NCI-H2227 treated with DMSO at 0.1 percent for 48 hours (cell line): ENCODE measurements at regions not wholly inside any gene's neighbourhood (a gene's known extent, or its start where the extent isn't known, plus 50 kb on each side); places are given as distances from the start of the nearest gene placed in this dataset.
"Not testable (repeated sequence)": the region's sequence is repeated elsewhere in the genome, so short reads cannot be mapped to it uniquely, and the experiment has no call there.

Experiments used
- DNase-seq: peaks from one replicate; lab custom pipeline; 2025; lab: John Stamatoyannopoulos, UW

DNA sequence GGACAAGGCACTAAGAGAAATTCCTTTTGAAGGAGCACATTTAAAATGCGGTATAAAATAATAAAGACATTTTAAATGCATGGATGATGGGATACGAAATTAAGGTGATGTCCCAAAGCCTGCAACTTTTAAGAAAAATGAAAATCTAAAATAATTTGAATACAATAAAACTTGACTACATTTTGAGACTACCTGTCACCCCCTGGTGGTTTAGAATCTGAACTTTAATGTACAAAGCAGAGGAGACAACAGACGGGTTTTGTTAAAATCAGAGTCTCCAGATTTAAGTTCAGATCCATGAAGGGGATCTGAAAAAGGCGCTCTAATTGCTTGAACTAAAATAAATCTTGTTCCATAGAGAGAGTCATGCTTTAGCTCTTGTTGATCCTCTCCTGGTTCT lies 1129.3 kb upstream of the PCDH20 start:
- no peak for DNase-seq

DNA sequence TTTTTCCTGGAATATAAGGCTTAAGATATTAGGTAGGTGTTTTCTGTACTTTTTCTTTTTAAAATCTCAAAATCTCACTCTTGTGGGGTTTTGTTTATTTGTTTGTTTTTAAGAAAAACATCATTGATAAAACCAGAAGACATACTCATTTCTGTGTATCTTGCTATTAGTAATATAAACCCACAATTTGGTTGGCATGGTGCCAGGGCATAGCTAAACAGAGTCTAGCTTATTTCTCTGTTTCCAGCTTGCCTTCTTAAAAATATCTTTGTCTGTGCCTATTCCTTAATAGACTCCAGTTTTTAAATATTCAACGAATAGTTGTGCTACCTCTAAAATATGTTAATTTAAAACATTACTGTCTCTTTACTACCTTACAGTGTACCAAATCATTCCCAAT lies 1121.9 kb upstream of the PCDH20 start:
- no peak for DNase-seq

DNA sequence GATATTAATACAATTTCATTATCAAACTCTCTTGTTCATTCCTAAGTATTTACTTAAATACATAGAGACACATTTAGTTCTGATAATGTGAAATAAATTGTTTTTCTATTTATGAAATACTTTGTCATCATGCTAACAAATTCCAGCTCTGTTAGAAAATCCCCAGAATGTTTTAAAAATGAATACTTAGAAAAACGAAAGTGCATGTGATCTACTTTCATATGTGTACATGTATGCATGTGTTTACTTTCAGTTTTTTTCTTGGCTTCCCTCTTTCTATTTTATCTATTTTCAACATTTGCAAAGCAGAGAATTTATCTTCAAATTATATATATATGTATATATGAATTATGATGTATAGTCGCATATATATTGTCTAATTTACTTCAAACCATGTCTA lies 1110.0 kb upstream of the PCDH20 start:
- DNase-seq: no peak

DNA sequence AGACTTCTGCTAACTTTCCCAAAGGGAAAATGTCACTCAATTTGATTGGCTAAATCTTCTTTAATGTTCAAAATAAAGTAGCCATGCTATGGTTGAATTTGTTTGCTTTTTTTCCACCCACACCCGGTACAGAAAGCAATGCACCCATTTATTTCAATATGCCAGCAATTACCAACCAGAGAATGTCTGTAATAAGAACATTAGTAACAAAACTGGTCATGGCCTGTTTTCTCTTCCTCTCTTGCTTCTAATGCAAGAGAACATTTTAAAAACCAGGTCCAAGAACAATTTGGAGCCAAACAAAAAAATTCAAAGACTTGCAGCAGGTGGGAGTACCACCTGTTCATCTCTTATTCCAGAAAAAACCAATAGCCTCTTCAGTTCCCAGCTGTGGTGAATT lies 1108.8 kb upstream of the PCDH20 start:
- DNase-seq: no peak

DNA sequence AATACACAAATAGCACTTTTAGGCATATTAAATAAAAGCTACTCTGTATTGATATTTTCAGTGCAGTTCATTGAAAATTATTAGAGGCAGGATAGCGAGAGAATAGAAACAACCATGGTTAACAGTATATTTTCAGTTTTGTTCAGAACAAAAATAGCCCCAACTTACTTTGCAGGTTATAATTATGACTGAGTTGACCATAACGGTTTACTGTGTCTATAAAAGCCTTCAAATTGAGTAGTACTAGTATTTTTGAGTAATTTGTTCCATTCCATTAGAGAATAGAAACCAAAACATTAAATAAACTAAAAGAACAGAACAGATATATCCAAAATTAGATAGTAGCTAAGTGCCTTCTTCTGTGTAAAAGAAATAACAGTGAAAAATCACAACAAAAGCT lies 1108.4 kb upstream of the PCDH20 start:
- no peak for DNase-seq

DNA sequence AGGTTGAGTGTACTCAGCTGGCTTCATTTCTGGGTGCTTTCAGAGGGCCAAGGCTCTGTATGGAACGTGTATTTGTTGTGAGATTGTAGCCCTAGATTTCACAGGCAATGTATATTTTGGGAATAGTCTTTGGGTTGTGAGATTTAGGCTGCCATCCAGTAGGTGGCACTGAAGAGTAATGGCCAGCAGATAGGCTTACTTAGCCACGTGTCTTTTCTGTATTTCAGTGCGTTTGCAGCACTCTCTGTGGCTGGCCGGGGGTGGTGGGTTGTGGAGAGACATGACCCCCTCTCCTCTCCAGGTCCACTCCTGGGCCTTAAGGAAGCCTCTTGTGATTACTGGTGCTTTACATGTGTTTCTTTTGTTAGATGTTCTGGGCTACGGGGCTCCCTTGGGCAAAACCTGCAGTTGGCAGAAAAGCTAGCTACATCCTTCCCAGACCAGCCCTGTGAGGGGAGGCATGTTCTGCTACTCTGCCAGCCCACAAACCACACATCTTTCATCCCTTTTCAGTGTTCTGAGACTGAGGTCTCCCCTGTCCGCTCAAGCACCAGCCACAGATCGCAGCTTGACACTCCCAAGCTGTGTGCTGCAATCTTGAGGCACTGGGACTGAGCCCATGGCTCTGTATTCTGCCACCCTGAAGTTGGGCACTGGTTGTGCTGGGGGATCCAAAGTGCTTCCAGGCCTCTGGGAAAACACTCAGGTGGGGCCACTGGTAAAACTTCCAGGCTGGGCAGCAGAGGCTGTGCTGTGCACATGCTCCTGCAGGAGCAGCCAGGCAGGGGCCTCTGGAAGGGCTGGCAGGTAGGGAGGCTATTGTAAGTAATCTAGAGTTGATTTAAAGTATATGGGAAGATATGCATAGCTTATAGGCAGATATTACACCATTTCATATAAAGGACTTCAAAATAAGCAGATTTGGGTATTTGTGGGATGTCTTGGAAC lies 1096.8 kb upstream of the PCDH20 start:
- no peak for DNase-seq

DNA sequence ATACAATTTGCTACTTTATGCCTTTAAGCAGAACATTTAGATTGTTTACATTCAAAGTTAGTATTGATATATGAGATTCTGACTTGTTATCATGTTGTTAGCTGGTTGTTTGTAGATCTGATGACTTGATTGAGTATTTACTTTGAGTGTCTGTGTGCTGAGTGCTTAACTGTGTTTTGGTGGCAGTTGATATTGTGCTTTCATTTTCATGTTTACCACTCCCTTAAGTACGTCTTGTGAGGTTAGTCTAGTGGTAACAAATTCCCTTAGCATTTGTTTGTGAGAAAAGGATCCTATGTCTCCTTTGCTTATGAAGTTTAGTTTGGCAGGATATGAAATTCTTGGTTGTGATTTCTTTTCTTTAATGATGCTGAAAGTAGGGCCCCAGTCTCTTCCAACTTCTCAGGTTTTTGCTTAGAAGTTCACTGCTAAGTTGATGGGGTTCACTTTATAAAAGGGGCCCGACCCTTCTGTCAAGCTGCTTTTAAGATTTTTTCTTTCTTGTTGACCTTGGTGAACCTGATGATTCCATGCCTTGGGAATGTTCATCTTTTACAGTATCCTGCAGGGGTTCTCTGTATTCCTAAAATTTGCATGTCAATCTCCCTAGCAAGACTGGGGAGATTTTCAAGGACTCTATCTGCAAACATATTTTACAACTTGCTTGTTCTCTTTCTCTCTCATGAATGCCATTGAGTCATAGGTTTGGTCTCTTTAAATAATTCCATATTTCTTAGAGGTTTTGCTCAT lies 1095.4 kb upstream of the PCDH20 start:
- no peak for DNase-seq

DNA sequence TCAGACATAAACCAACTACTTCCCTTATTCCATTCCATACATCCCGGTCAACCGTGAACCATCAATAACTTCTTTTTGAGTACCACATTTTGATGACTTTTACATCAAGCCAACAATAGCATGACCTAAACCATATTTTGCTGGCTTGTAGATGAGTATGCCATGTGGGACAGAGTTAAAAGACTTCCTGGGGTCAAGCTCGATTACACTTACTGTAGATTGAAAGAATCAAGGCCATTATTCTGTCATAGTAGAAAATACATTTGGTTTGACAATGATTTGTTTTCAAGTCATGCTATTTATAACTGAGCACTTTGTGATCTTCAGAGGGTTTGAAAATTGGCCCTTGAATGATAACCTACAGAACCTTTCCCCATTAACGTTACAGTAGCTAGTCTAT lies 1086.9 kb upstream of the PCDH20 start:
- peak; percentile 26 for DNase-seq

DNA sequence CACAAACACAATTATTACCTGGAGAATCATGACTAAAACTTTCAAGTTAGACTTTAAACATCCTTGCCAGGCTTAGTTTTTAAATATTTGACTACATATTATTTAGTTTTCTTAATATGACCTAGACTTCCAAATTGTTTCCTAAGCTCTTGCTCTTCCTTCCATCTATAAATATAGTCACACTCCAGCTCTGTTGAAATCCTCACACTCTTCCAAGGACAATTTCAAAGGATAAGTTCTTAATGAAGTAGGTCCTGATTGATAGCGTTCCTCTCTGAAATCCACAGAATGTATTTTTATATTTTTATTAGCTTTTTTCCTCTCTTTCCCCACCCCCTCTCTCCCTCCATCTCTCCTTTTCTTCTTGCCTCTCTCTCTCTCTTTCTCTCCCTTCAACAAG lies 1074.1 kb upstream of the PCDH20 start:
- DNase-seq: no peak

DNA sequence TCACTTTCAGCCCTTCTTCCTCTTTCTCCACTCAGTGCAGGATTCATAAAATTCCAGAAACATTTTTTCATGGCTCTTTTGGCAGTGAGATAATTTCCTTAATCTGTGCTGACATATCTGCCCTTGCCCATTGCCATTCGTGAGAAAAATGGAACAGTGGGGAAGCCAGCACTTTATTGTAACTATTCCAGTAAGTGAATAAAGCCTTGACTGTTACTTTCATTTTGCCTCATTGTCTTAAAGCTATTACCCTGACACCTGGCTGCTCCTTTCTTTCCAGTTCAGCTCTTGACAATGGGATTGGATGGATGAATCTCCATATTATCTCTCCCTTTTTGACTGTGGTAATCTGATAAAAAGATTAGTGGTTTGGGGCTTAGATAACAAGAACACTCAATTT lies 1068.1 kb upstream of the PCDH20 start:
- peak; percentile 7 for DNase-seq

DNA sequence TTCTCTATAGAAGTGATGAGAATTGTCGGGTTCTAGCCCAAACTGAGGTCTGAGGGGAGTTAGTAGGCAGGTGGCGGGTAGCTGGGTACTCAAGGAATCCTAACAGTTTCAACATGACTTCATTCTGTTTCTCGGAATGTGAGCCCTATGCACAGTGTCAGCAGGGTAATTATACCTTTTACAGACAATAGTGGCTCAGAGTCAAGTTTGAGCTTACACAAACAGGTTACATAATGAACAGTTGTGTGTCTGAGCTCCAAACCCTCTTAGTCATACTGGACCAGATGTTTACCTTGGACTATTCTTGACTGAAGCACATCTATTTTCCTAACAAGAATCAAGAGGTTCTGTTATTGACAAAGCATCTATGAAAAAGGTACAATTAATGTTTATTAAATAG lies 1066.7 kb upstream of the PCDH20 start:
- peak; percentile 78 for DNase-seq

DNA sequence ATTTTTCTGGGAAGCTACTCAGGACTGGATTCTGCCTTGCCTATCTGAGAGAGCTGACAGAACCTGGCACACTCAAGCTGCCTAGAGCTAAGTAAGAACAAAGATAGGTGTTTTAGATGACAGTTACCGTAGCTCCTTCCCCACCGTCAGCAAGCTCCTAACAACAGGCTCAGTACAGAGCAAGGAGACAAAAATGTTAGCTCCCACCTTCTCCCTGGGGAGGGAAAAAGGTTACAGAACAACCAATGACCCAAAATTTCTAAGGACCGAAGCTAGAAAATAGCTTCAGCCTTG lies 1058.2 kb upstream of the PCDH20 start:
- no peak for DNase-seq

DNA sequence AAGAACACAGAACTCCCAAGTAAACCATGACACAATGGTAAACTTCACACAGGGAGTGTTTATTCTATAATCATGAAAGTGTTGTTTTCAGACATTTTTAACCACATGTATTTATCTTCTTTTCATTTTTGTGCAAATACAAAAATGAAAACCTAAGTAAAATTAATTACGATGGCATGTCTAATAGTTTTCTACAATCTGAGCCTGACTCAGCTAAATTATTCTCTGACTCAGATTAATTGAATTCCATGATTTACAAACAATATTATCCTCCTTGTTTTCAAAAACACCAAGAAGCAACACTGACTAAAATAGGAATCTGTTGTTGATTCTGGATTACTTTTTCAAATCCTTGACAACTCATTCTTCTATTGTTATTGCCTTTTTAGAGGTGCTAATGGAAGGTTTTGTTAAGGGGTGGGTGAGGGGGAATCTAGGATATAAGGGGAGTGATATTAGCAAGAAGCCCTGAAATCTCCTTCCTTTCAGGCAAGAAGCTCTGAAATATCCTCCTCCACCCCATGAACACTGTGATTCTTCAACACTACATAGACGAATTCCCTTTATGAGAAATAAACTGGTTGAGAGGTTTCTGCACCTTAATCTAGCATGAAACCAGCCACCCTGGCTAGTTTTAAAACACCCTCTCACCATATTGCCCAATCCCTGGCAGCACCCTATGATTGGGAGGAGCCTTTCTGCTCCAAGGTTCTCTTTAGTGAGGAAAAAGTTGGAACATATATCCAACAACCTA lies 1057.7 kb upstream of the PCDH20 start:
- no peak for DNase-seq

DNA sequence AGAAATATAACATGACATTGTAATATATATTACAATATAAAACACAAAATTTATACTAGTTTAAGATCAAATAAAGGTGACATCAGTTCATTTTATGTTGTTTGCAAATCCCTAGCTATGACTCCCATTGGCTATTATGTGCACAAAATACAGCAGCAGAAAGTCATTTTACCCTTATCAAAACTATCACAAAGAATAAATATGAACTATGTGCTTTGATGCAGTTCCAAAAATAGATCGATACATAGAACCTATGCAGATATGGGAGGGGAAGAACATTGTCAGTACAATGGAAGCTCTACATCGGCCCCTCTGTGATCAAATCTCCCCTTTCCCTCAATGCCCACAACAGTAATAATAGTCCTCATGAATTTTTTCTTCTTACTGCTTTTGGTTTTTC lies 1038.1 kb upstream of the PCDH20 start:
- DNase-seq: no peak

DNA sequence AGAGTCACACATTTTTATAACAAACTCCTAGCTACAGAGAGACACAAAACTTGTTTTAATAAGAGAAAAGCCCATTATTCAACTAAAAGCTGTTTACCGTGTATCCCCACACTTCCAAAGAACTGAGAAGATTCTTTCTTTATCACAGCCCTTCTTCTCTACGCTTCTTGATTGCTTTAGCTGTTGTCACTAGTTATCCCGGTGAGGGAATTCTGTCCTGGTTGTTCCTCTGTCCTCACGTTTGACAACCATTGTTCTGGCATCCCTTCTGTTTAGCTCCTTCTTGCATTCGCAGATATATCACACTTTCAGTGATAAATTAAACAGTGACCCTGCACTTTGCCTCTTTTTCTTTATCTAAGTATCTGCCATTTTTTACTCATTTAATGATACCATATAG lies 1035.1 kb upstream of the PCDH20 start:
- no peak for DNase-seq

DNA sequence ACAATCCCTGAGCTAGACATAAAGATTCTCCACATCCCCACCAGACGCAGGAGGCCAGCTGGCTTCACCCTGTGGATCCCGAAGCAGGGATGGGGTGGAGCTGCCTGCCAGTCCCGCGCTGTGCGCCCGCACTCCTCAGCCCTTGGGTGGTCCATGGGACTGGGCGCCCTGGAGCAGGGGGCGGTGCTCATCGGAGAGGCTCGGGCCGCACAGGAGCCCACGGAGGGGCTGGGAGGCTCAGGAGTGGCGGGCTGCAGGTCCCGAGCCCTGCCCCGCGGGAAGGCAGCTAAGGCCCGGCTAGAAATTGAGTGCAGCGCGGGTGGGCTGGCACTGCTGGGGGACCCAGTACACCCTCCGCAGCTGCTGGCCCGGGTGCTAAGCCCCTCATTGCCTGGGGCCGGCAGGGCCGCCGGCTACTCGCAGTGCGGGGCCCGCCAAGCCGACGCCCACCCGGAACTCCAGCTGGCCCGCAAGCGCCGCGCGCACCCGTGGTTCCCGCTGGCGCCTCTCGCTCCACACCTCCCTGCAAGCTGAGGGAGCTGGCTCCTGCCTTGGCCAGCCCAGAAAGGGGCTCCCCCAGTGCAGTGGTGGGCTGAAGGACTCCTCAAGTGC lies 1032.2 kb upstream of the PCDH20 start:
- not testable (repeated sequence) for DNase-seq

DNA sequence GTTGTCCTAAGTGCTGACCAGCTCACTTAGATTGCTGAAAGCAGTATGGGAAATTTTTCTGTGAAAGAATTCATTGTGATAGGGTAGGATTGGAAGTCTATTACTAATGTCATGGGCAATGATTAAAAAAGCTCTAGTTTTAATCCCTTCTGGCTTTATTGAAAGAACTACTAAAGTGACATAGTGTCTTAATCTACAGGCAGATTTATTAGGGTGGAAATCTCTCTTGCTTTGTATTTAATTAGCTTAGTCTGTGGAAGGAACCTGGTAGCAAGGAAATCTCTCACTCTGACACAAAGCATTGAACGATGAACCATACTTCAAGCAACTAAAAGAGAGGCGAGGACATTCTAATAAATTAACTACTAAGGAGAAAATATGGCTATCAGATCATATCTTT lies 1029.2 kb upstream of the PCDH20 start:
- DNase-seq: no peak

DNA sequence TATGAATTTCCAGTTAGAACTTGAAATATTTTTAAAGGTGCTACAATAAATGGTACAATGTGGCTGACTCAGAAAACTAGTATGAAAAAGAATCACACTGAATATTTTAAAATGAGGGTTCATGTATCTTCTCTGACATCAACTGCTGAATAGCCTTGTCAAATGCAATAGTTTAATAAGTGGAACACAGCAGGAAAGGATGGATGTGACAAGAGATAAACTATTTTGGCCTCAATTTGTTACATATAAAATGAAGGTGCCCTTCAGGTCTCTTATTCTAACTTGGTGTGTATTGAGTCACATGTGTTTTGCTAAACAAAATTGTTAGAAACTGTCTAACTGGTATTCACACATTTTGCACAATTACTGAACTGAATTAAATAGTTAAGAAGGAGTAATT lies 1018.4 kb upstream of the PCDH20 start:
- no peak for DNase-seq

DNA sequence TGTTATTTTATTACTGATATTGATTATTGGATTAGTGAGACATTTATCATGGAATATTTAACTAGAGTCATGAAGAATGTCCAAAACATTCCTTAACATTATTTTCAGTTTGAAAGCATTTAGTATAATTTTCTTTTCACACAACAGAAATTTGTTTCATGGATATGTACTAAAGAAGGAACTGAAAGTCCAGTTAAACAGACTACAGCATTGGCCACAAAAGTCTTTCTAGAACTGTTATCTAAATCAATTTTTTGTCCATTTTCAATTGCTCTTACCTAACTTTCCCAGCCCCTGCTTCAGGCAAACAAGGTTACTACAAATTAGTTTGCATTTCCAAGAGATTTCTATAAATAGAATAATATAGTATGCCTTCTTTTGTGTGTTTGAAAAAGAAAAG lies 1018.0 kb upstream of the PCDH20 start:
- no peak for DNase-seq

DNA sequence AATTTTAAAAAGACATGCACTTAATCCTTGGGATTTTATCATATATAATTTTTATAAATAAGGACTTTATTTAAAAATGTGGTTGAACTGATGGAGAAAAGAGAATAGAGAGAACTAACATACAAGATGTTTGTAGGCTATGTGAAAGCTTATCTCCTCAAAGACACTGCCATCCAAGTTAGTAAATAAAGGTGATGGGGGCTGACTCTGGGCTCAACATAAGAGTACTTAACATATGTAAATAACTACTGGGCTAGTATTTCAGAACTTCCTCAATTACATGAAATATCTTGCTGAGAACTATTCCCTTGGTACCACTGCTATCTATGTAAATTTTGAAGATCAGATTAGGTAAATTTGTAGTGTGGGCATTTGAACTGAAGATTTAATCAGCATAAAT lies 1017.3 kb upstream of the PCDH20 start:
- no peak for DNase-seq

DNA sequence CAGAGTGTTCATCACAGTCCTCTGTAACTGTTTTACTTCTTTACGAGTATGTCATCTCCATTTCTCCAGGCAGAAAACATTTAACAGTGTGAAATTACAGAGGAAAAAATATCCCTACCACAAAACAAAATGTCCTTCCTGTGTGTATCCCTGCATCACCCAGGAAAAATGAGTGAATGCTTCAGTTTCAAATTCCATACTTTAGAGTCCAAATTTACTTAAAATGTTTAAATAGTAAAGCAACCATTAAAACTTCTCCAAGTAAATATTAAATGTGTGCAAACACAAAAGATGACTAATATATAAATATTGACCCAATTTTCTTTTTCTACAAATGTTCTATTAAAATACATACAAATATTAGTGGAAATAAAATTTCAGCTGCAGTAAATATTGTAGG lies 1016.6 kb upstream of the PCDH20 start:
- DNase-seq: no peak

DNA sequence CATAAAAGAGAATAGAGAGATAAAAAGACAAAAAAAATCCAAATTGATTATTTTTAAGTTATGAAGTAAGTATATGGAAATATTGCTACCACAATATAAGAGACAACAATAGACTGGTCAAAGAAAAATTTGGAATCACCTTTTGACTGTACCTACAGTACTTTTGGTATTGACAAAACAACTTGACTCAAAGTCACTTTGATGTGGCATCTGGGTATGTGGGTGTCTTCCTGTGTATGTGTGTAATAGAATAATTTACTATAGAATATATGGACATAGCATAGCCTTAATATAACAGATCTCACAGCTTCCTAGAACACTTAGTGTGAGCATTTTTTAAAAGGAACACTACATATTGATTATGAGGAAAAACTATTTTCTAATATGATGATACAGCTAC lies 1016.2 kb upstream of the PCDH20 start:
- DNase-seq: no peak

DNA sequence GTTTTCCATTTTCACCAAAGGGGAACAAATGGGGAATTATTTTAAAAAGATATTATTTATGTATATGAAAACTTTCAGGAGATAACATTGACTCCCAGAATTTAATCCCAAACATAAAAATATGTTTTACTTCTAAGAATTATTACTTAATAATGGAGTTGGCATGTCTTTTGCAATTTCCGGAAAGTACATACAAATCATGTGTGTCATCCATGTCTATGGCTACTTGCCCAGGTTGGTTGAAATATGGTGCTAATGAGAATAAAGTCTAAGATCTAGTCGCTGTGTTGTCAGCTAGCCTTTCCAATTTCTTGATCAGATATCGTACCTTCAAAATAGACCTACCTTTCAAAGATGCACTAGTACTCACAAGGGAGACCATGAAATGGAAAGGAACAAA lies 1003.2 kb upstream of the PCDH20 start:
- no peak for DNase-seq
